H1 (cell line): ENCODE measurements at regions not wholly inside any gene's neighbourhood (a gene's known extent, or its start where the extent isn't known, plus 50 kb on each side); places are given as distances from the start of the nearest gene placed in this dataset.

ENCODE experiments used
- CTCF ChIA-PET: fragments of 300-600 bp; sonication (Branson Sonifier 250); formaldehyde crosslinking; loops from one replicate; lab custom pipeline; 2021; ENCODE audit not compliant: partially characterized antibody; lab: Charles Lee
- POLR2A ChIA-PET: fragments of 300-600 bp; sonication (Branson Sonifier 250); formaldehyde crosslinking; loops from one replicate; lab custom pipeline; 2021; ENCODE audit warnings: inconsistent platforms; ENCODE audit not compliant: partially characterized antibody; lab: Charles Lee
- DNase-seq, 2 experiments: peaks; one replicate each; pipeline versions ENCODE4 v3.0.0 to v3.0.0-alpha.2; 2010 to 2022; ENCODE audit warnings: low spot score in 2 of 2, low read depth in 1 of 2, mixed read lengths in 1 of 2
- FAIRE-seq: peaks from 2 replicates; lab custom pipeline; 2011; peaks lifted over from hg19 to GRCh38; lab: Jason Lieb, UNC
- H2AFZ ChIP-seq: 2 replicates; pipeline ENCODE4 v1.8.1; 2012; ENCODE audit warnings: low read length, inconsistent platforms
- H2AK5ac ChIP-seq: 2 replicates; pipeline ENCODE4 v1.6.1; 2013; ENCODE audit warnings: low read depth, low read length
- H2BK120ac ChIP-seq: replicated peaks from 2 replicates; pipeline ENCODE3; 2013; ENCODE audit warnings: low read depth, low read length, inconsistent platforms
- H2BK12ac ChIP-seq: 2 replicates; pipeline ENCODE4 v1.6.1; 2013; ENCODE audit warnings: low read depth, low read length
- H2BK15ac ChIP-seq: 2 replicates; pipeline ENCODE4 v1.6.1; 2013; ENCODE audit warnings: low read length
- H2BK20ac ChIP-seq: 2 replicates; pipeline ENCODE4 v1.6.1; 2013; ENCODE audit warnings: low read length
- H2BK5ac ChIP-seq: 2 replicates; pipeline ENCODE4 v1.6.1; 2013; ENCODE audit warnings: low read depth, low read length
- H3K14ac ChIP-seq: 2 replicates; pipeline ENCODE4 v1.6.1; 2013; ENCODE audit warnings: inconsistent platforms; ENCODE audit not compliant: insufficient read length
- H3K18ac ChIP-seq: 2 replicates; pipeline ENCODE4 v1.6.1; 2013; ENCODE audit warnings: low read length; ENCODE audit errors: extremely low read depth
- H3K23ac ChIP-seq: 2 replicates; pipeline ENCODE4 v1.6.1; 2013; ENCODE audit warnings: inconsistent platforms; ENCODE audit not compliant: insufficient read length
- H3K23me2 ChIP-seq: 2 replicates; pipeline ENCODE4 v1.6.1; 2013; ENCODE audit warnings: low read depth, low read length
- H3K27ac ChIP-seq: 2 replicates; pipeline ENCODE4 v1.6.1; 2011; ENCODE audit warnings: low read depth, low read length, inconsistent platforms
- H3K27me3 ChIP-seq, 4 experiments: replicated peaks in 1 of 4; 1 replicate in 1 of 4; 2 replicates in 3 of 4; pipeline versions ENCODE4 v1.6.1 to v1.8.1; 2011 to 2013; ENCODE audit warnings: low read length in 3 of 4, mild to moderate bottlenecking in 3 of 4, inconsistent platforms in 2 of 4, mixed read lengths in 2 of 4, moderate library complexity in 1 of 4; ENCODE audit not compliant: control insufficient read depth in 3 of 4, insufficient read depth in 3 of 4; ENCODE audit errors: extremely low read depth in 1 of 4
- H3K36me3 ChIP-seq, 4 experiments: 2 replicates each; pipeline versions ENCODE4 v1.6.1 to v1.8.1; 2011 to 2013; ENCODE audit warnings: mild to moderate bottlenecking in 4 of 4, low read length in 3 of 4, moderate library complexity in 2 of 4, control low read depth in 1 of 4, inconsistent platforms in 1 of 4; ENCODE audit not compliant: insufficient read depth in 4 of 4, control insufficient read depth in 2 of 4
- H3K4ac ChIP-seq: replicated peaks from 2 replicates; pipeline ENCODE3; 2013; ENCODE audit warnings: low read length, low read depth, mixed read lengths, inconsistent platforms; ENCODE audit not compliant: insufficient read length
- H3K4me1 ChIP-seq, 4 experiments: replicated peaks in 1 of 4; 1 replicate in 1 of 4; 2 replicates in 3 of 4; pipeline versions ENCODE4 v1.6.1 to v1.8.1; 2011 to 2013; ENCODE audit warnings: low read length in 3 of 4, inconsistent platforms in 2 of 4, mixed read lengths in 1 of 4; ENCODE audit not compliant: insufficient read depth in 4 of 4, control insufficient read depth in 3 of 4
- H3K4me2 ChIP-seq, 2 experiments: 2 replicates each; pipeline versions ENCODE4 v1.6.1 to v1.8.1; 2011 to 2013; ENCODE audit warnings: low read depth in 2 of 2, low read length in 2 of 2, control low read depth in 1 of 2, inconsistent platforms in 1 of 2, mild to moderate bottlenecking in 1 of 2; ENCODE audit not compliant: insufficient read depth in 1 of 2
- H3K4me3 ChIP-seq, 4 experiments: fragments of 200-600, 300-600 bp in 1 of 4; sonication (generic), shearing (Covaris generic), sonication (Bioruptor Twin) in 1 of 4; 2 replicates each; pipeline versions ENCODE4 v1.5.1 to v1.8.1; 2011 to 2016; ENCODE audit warnings: low read length in 4 of 4, low read depth in 3 of 4, control low read depth in 2 of 4, inconsistent platforms in 2 of 4, mild to moderate bottlenecking in 2 of 4, mixed read lengths in 1 of 4, moderate library complexity in 1 of 4; ENCODE audit not compliant: insufficient read depth in 2 of 4; ENCODE audit errors: extremely low read depth in 1 of 4
- H3K56ac ChIP-seq: replicated peaks from 2 replicates; pipeline ENCODE3; 2013; ENCODE audit warnings: low read depth, mild to moderate bottlenecking, mixed read lengths, low read length, inconsistent platforms; ENCODE audit not compliant: insufficient read length
- H3K79me1 ChIP-seq: 2 replicates; pipeline ENCODE4 v1.6.1; 2013; ENCODE audit warnings: low read depth, low read length, control low read depth
- H3K79me2 ChIP-seq, 2 experiments: 2 replicates each; pipeline versions ENCODE4 v1.6.1 to v1.8.1; 2012 to 2013; ENCODE audit warnings: low read length in 2 of 2, mild to moderate bottlenecking in 2 of 2, inconsistent platforms in 1 of 2; ENCODE audit not compliant: insufficient read depth in 2 of 2, control insufficient read depth in 1 of 2
- H3K9ac ChIP-seq, 4 experiments: replicated peaks in 1 of 4; 1 replicate in 1 of 4; 2 replicates in 3 of 4; pipeline versions ENCODE4 v1.6.1 to v1.8.1; 2011 to 2013; ENCODE audit warnings: low read depth in 3 of 4, low read length in 3 of 4, control low read depth in 2 of 4, mild to moderate bottlenecking in 2 of 4, moderate library complexity in 2 of 4, inconsistent platforms in 1 of 4; ENCODE audit errors: extremely low read depth in 1 of 4
- H3K9me3 ChIP-seq, 2 experiments: 2 replicates each; pipeline versions ENCODE4 v1.6.1 to v1.8.1; 2012 to 2013; ENCODE audit warnings: mild to moderate bottlenecking in 2 of 2, moderate library complexity in 2 of 2, control low read depth in 1 of 2, inconsistent platforms in 1 of 2, low read depth in 1 of 2, low read length in 1 of 2, mixed read lengths in 1 of 2; ENCODE audit not compliant: insufficient read depth in 2 of 2
- H4K20me1 ChIP-seq, 2 experiments: replicated peaks in 1 of 2; 2 replicates each; pipeline versions ENCODE3 to v1.8.1; 2011 to 2013; ENCODE audit warnings: inconsistent platforms in 2 of 2, low read length in 2 of 2, mild to moderate bottlenecking in 1 of 2; ENCODE audit not compliant: insufficient read depth in 2 of 2, control insufficient read depth in 1 of 2
- H4K5ac ChIP-seq: 2 replicates; pipeline ENCODE4 v1.6.1; 2013; ENCODE audit warnings: low read length, low read depth, mixed read lengths, inconsistent platforms; ENCODE audit not compliant: insufficient read length
- H4K8ac ChIP-seq: 2 replicates; pipeline ENCODE4 v1.8.0; 2013; ENCODE audit warnings: mild to moderate bottlenecking, moderate library complexity, low read length, inconsistent platforms; ENCODE audit not compliant: insufficient read depth; ENCODE audit errors: extremely low read depth
- H4K91ac ChIP-seq: replicated peaks from 2 replicates; pipeline ENCODE3; 2013; ENCODE audit warnings: low read length, mixed read lengths, inconsistent platforms; ENCODE audit not compliant: insufficient read length
- CEBPB ChIP-seq: IDR thresholded peaks from 2 replicates; pipeline ENCODE4 v1.6.1; 2012; ENCODE audit warnings: low read depth, low read length
- CREB1 ChIP-seq: IDR thresholded peaks from 2 replicates; pipeline ENCODE4 v1.6.1; 2012; ENCODE audit warnings: inconsistent platforms
- GABPA ChIP-seq: IDR thresholded peaks from 2 replicates; pipeline ENCODE4 v1.6.1; 2011; ENCODE audit warnings: mild to moderate bottlenecking, low read length, moderate library complexity, borderline replicate concordance; ENCODE audit not compliant: insufficient read depth
- KDM5A ChIP-seq: fragments of 200-600 bp; IDR thresholded peaks from 2 replicates; pipeline ENCODE4 v1.7.1; 2012; ENCODE audit warnings: mild to moderate bottlenecking, low read length, inconsistent platforms, mixed read lengths
- MAFK ChIP-seq: IDR thresholded peaks from 2 replicates; pipeline ENCODE4 v1.6.1; 2012; ENCODE audit warnings: low read depth, mild to moderate bottlenecking, improper control_type of control experiment, low read length
- PHF8 ChIP-seq: fragments of 200-600 bp; sonication (generic); conservative IDR thresholded peaks from 2 replicates; pipeline ENCODE4 v1.7.1; 2012; ENCODE audit warnings: low read depth, mild to moderate bottlenecking, inconsistent platforms, low read length, moderate library complexity
- POLR2AphosphoS5 ChIP-seq: IDR thresholded peaks from 2 replicates; pipeline ENCODE4 v1.6.1; 2011; ENCODE audit warnings: low read depth, low read length
- SAP30 ChIP-seq: fragments of 300-600 bp; sonication (generic); IDR thresholded peaks from 2 replicates; pipeline ENCODE4 v1.7.1; 2012; ENCODE audit warnings: low read length, moderate library complexity, mild to moderate bottlenecking, inconsistent platforms; ENCODE audit not compliant: insufficient read depth, insufficient replicate concordance
- SIN3A ChIP-seq, 2 experiments: IDR thresholded peaks in 1 of 2; conservative IDR thresholded peaks in 1 of 2; 2 replicates each; pipeline ENCODE4 v1.6.1; 2011 to 2012; ENCODE audit warnings: low read length in 2 of 2, improper control_type of control experiment in 1 of 2, low read depth in 1 of 2, mild to moderate bottlenecking in 1 of 2
- WGBS, 2 experiments: shearing (Covaris generic) in 1 of 2; methylation state at CpG; one replicate each; pipeline versions ENCODE4 v1.1.6 to v1.1.7; 2013 to 2015; ENCODE audit warnings: low lambda C conversion rate in 2 of 2, mixed read lengths in 2 of 2, inconsistent platforms in 1 of 2, low coverage in 1 of 2, missing lambda C conversion rate in 1 of 2; ENCODE audit not compliant: insufficient replicate concordance in 2 of 2, insufficient coverage in 1 of 2, insufficient read length in 1 of 2; ENCODE audit errors: extremely low coverage in 1 of 2, missing lambda C conversion rate in 1 of 2; 5-methylcytosine and 5-hydroxymethylcytosine counted together

DNA sequence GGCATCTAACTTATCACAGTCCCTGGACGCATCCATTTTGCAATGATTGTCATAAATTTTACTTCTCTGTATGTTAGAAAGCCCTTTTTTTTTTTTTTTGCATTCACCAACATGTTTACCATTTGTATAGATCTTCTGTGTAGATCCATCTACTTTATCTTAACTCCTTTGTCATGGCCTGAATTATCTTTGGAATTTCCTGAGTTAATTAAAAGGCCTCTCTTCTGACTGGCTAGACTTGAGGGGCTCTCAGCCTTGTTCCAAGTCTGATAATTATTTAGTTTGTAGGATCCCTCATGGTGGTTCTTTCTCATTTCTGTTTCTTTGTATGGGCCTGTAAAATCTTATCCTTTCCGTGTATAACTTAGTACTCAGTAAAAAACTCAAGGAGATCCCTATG, 387.0 kb downstream of the C12orf50 start:
- H2AK5ac ChIP-seq: no peak overlapping the region
- no peaks in the 10 kb centered on the region for H3K4me1 ChIP-seq
- H4K91ac ChIP-seq: no peak overlapping the region
- no peak overlapping the region for H2BK15ac ChIP-seq
- no peak overlapping the region for H2BK5ac ChIP-seq
- H3K4me3 ChIP-seq: no peak overlapping the region
- H3K18ac ChIP-seq: no peak overlapping the region
- H3K27ac ChIP-seq: no peak overlapping the region
- DNase-seq (no peak), FAIRE-seq (no peak)
- 83% methylated on average over 2 of the region's 2 CpGs; no CpG with 5 or more reads in 1 of the 2 experiments for WGBS, 2 experiments
- H3K56ac ChIP-seq: no peak overlapping the region
- no peak overlapping the region for H4K8ac ChIP-seq
- no peak overlapping the region for H4K5ac ChIP-seq
- no peaks in the 10 kb centered on the region for H3K36me3 ChIP-seq
- H3K14ac ChIP-seq: no peak overlapping the region
- H2BK120ac ChIP-seq: no peak overlapping the region
- H2AFZ ChIP-seq: no peak overlapping the region
- H3K9ac ChIP-seq: no peak overlapping the region
- POLR2A ChIA-PET: no interaction called here
- no peaks in the 10 kb centered on the region for H3K9me3 ChIP-seq
- H3K4me2 ChIP-seq: no peak overlapping the region
- no peaks in the 10 kb centered on the region for H3K23me2 ChIP-seq
- H2BK20ac ChIP-seq: no peak overlapping the region
- no peak overlapping the region for H2BK12ac ChIP-seq
- no peak overlapping the region for H3K23ac ChIP-seq
- no peak overlapping the region for H3K4ac ChIP-seq
- H4K20me1 ChIP-seq: no peaks in the 10 kb centered on the region
- H3K27me3 ChIP-seq: no peaks in the 10 kb centered on the region
- no peaks in the 10 kb centered on the region for H3K79me1 ChIP-seq
- CTCF ChIA-PET: no interaction called here
- H3K79me2 ChIP-seq: no peaks in the 10 kb centered on the region
- TF ChIP-seq POLR2AphosphoS5 (no peak), PHF8 (no peak), CREB1 (no peak), SIN3A (conservative IDR thresholded peaks at IDR 0.05 in 1 of 2, IDR thresholded peaks at IDR 0.05 in 1 of 2; ENCODE audit: low read depth in 1 of 2, low read length in 2 of 2) (no peak), SAP30 (no peak), MAFK (no peak), KDM5A (no peak), GABPA (no peak), CEBPB (no peak)
